ENCODE measurements at regions not wholly inside any gene's neighbourhood (a gene's known extent, or its start where the extent isn't known, plus 50 kb on each side); places are given as distances from the start of the nearest gene placed in this dataset.

DNA sequence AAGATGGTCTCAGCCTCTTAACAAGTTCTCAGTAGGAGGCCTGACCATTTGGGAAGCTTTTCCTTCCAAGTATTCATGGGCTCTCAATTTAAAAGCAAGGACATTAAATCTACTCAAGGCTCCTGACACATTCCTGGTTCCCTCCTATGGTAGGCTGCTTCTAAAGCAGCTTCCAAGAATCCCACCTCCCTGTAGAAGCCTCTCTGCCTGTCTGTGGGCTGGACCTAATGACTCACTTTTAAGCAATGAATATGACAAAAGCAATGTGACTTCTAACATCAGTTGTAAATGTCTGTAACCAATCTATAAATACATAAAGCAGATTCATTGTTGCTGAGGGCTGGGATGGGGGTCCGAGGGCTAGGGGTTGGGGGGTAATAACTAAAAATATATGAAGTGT lies 99.5 kb upstream of the FAM9B start:
- FAIRE-seq, result no peak
- no peaks in the 10 kb centered on the region for H3K9me1 ChIP-seq (ENCODE audit: control insufficient read depth, extremely low read depth, insufficient read depth, low read length)
- no peak for DNase-seq (ENCODE audit: low read depth, low spot score)
- H3K4me1 ChIP-seq (ENCODE audit: control insufficient read depth, extremely low read depth, insufficient read depth, low read length), result no peaks in the 10 kb centered on the region
- H3K27me3 ChIP-seq (ENCODE audit: control insufficient read depth, extremely low read depth, insufficient read depth, low read length), result no peaks in the 10 kb centered on the region
- H2AFZ ChIP-seq (ENCODE audit: control insufficient read depth, low read length), result no peak overlapping the region
- dilution Hi-C loops (cut with MboI; ENCODE audit: extremely low pct_ligation_motif_present, low sequenced_read_pairs), result no loop called here
- no peaks in the 10 kb centered on the region for H3K36me3 ChIP-seq (ENCODE audit: control insufficient read depth in 2 of 2, extremely low read depth in 1 of 2, insufficient read depth in 2 of 2, low read length in 2 of 2)
- H3K4me3 ChIP-seq (ENCODE audit: control insufficient read depth in 2 of 3, extremely low read depth in 1 of 3, insufficient read depth in 2 of 3, low read depth in 1 of 3, low read length in 3 of 3), result no peak overlapping the region
- H3K9me3 ChIP-seq (ENCODE audit: control insufficient read depth, low read depth, low read length), result no peaks in the 10 kb centered on the region
- H3K79me2 ChIP-seq (ENCODE audit: control insufficient read depth, insufficient read depth, low read length), result no peaks in the 10 kb centered on the region
- no peak overlapping the region for H3K9ac ChIP-seq (ENCODE audit: control insufficient read depth, extremely low read depth, insufficient read depth, low read length)
- no peak overlapping the region for H3K27ac ChIP-seq (ENCODE audit: control insufficient read depth, insufficient read depth, low read length)
- no peak overlapping the region for H3K4me2 ChIP-seq (ENCODE audit: control insufficient read depth, extremely low read depth, insufficient read depth, low read depth, low read length)
- H4K20me1 ChIP-seq (ENCODE audit: control insufficient read depth, extremely low read depth, insufficient read depth, low read length), result no peaks in the 10 kb centered on the region
- no peak for TF ChIP-seq EZH2 (IDR thresholded peaks at IDR 0.05; ENCODE audit: low read length)
- TF ChIP-seq, protein P1, sequence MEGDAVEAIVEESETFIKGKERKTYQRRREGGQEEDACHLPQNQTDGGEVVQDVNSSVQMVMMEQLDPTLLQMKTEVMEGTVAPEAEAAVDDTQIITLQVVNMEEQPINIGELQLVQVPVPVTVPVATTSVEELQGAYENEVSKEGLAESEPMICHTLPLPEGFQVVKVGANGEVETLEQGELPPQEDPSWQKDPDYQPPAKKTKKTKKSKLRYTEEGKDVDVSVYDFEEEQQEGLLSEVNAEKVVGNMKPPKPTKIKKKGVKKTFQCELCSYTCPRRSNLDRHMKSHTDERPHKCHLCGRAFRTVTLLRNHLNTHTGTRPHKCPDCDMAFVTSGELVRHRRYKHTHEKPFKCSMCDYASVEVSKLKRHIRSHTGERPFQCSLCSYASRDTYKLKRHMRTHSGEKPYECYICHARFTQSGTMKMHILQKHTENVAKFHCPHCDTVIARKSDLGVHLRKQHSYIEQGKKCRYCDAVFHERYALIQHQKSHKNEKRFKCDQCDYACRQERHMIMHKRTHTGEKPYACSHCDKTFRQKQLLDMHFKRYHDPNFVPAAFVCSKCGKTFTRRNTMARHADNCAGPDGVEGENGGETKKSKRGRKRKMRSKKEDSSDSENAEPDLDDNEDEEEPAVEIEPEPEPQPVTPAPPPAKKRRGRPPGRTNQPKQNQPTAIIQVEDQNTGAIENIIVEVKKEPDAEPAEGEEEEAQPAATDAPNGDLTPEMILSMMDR (optimal IDR thresholded peaks at IDR 0.05 in 1 of 3, IDR thresholded peaks at IDR 0.05 in 1 of 3, conservative IDR thresholded peaks at IDR 0.05 in 1 of 3; ENCODE audit: extremely low read depth in 1 of 3, insufficient read depth in 2 of 3, low read length in 3 of 3), result no peak

DNA sequence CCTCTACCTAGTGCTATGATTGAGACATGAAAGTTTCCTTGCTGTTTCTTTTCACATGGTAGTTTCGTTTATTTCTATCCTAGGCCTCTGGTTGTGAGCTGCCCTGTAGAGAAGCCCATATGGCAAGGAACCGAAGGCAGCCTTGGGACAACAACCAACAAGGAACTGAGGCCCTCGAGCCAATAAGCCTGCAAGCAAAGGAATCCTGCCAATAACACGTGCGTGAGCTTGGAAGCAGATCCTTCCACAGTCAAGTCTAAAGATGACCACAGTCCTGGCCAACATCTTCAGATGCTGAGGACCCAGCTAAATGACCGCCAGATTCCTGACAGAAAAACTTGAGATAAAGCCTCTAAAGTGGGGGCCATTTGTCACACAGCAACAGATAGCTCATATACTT lies 100.4 kb upstream of the FAM9B start:
- dilution Hi-C loops (cut with MboI; ENCODE audit: extremely low pct_ligation_motif_present, low sequenced_read_pairs), result no loop called here
- FAIRE-seq, result no peak

More for the DNA sequence above, 100.4 kb upstream of the FAM9B start:
- no peaks in the 10 kb centered on the region for H3K4me1 ChIP-seq (ENCODE audit: control insufficient read depth, extremely low read depth, insufficient read depth, low read length)
- no peaks in the 10 kb centered on the region for H3K36me3 ChIP-seq (ENCODE audit: control insufficient read depth in 2 of 2, extremely low read depth in 1 of 2, insufficient read depth in 2 of 2, low read length in 2 of 2)
- H3K27ac ChIP-seq (ENCODE audit: control insufficient read depth, insufficient read depth, low read length), result no peak overlapping the region
- no peaks in the 10 kb centered on the region for H3K79me2 ChIP-seq (ENCODE audit: control insufficient read depth, insufficient read depth, low read length)
- no peak overlapping the region for H2AFZ ChIP-seq (ENCODE audit: control insufficient read depth, low read length)
- no peak overlapping the region for H3K4me2 ChIP-seq (ENCODE audit: control insufficient read depth, extremely low read depth, insufficient read depth, low read depth, low read length)
- no peak overlapping the region for H3K4me3 ChIP-seq (ENCODE audit: control insufficient read depth in 2 of 3, extremely low read depth in 1 of 3, insufficient read depth in 2 of 3, low read depth in 1 of 3, low read length in 3 of 3)
- no peaks in the 10 kb centered on the region for H3K9me1 ChIP-seq (ENCODE audit: control insufficient read depth, extremely low read depth, insufficient read depth, low read length)
- no peak overlapping the region for H3K9ac ChIP-seq (ENCODE audit: control insufficient read depth, extremely low read depth, insufficient read depth, low read length)
- H3K27me3 ChIP-seq (ENCODE audit: control insufficient read depth, extremely low read depth, insufficient read depth, low read length), result no peaks in the 10 kb centered on the region
- no peak for DNase-seq (ENCODE audit: low read depth, low spot score)
- H4K20me1 ChIP-seq (ENCODE audit: control insufficient read depth, extremely low read depth, insufficient read depth, low read length), result no peaks in the 10 kb centered on the region
- TF ChIP-seq, protein P1 (optimal IDR thresholded peaks at IDR 0.05 in 1 of 3, IDR thresholded peaks at IDR 0.05 in 1 of 3, conservative IDR thresholded peaks at IDR 0.05 in 1 of 3; ENCODE audit: extremely low read depth in 1 of 3, insufficient read depth in 2 of 3, low read length in 3 of 3), result no peak
- no peak for TF ChIP-seq EZH2 (IDR thresholded peaks at IDR 0.05; ENCODE audit: low read length)
- no peaks in the 10 kb centered on the region for H3K9me3 ChIP-seq (ENCODE audit: control insufficient read depth, low read depth, low read length)

Measured in keratinocyte (primary cell).